ENCODE measurements at regions not wholly inside any gene's neighbourhood (a gene's known extent, or its start where the extent isn't known, plus 50 kb on each side); places are given as distances from the start of the nearest gene placed in this dataset.
"Not testable (repeated sequence)": the region's sequence is repeated elsewhere in the genome, so short reads cannot be mapped to it uniquely, and the experiment has no call there.

GRCh38 chr7:66455432-66455831 lies 173.2 kb upstream of the KCTD7 start:
- not testable (repeated sequence) for H3K9me2 ChIP-seq (ENCODE audit: insufficient read depth); H3K36me3 Mint-ChIP-seq (ENCODE audit: low read depth); H3K27ac Mint-ChIP-seq; H4K20me1 ChIP-seq (replicated peaks; ENCODE audit: insufficient read depth); H3K4me3 Mint-ChIP-seq; H3K27me3 Mint-ChIP-seq (ENCODE audit: insufficient read depth, low read depth, poor library complexity); H3K9me3 Mint-ChIP-seq; H3F3A ChIP-seq (replicated peaks; ENCODE audit: low read depth); H3K4me3 ChIP-seq; H3K4me1 Mint-ChIP-seq; H3K4me2 ChIP-seq; H3K36me3 ChIP-seq (ENCODE audit: insufficient read depth); H2AFZ ChIP-seq; H3K27ac ChIP-seq (ENCODE audit: low read depth); ATAC-seq; H3K27me3 ChIP-seq (ENCODE audit: insufficient read depth); DNase-seq (ENCODE audit: low spot score); H3K4me1 ChIP-seq (ENCODE audit: insufficient read depth); H3K79me2 ChIP-seq (replicated peaks; ENCODE audit: insufficient read depth)

DNA sequence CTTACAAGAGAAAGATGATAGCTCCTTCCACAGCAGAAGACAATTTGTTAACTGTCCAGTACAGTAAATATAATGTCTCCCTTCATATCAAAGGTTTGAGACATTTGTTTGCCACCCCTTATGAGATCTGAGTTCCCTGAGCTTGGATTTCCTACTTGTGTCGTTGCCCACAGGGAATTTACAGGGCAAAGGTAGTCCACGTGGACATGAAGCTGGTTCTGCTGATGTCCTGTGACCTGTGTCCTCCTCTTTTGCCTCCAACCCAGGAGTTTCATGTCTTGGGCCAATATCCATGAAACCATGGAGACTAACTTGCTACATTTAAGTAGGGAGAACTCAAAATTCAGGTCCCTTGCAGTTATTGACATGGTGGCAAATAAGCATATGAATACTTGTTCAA lies 172.2 kb upstream of the KCTD7 start:
- H3K9me3 Mint-ChIP-seq; DNase-seq (ENCODE audit: low spot score); H3K79me2 ChIP-seq (replicated peaks; ENCODE audit: insufficient read depth); H3K4me1 Mint-ChIP-seq; ATAC-seq; H3K27me3 Mint-ChIP-seq (ENCODE audit: insufficient read depth, low read depth, poor library complexity); H3K9me2 ChIP-seq (ENCODE audit: insufficient read depth); H3K36me3 Mint-ChIP-seq (ENCODE audit: low read depth); H2AFZ ChIP-seq; H3K4me1 ChIP-seq (ENCODE audit: insufficient read depth); H4K20me1 ChIP-seq (replicated peaks; ENCODE audit: insufficient read depth); H3F3A ChIP-seq (replicated peaks; ENCODE audit: low read depth); H3K4me2 ChIP-seq; H3K27me3 ChIP-seq (ENCODE audit: insufficient read depth); H3K36me3 ChIP-seq (ENCODE audit: insufficient read depth); H3K4me3 Mint-ChIP-seq; H3K27ac ChIP-seq (ENCODE audit: low read depth); H3K4me3 ChIP-seq; H3K27ac Mint-ChIP-seq: not testable (repeated sequence)

DNA sequence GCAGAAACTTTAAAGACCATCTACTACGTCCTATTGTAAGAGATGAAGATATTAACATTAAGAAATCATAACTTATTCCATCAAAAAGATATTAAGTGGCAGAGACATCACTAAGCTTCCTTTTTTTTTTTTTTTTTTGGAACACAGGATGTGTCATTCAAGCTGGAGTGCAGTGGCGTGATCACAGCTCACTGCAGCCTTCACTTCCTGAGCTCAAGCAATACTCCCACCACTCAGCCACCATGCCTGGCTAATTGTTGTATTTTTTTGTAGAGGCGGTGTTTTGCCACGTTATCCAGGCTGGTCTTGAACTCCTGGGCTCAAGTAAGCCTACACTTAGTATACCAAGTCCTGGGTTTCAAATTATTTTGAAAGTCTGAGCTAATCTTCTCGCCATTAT lies 169.7 kb upstream of the KCTD7 start:
- H3K4me1 Mint-ChIP-seq; H3K9me3 Mint-ChIP-seq; H4K20me1 ChIP-seq (replicated peaks; ENCODE audit: insufficient read depth); H3K27me3 ChIP-seq (ENCODE audit: insufficient read depth); H3F3A ChIP-seq (replicated peaks; ENCODE audit: low read depth); H3K27ac ChIP-seq (ENCODE audit: low read depth); H3K4me3 Mint-ChIP-seq; H2AFZ ChIP-seq; H3K4me1 ChIP-seq (ENCODE audit: insufficient read depth); H3K4me2 ChIP-seq; H3K9me2 ChIP-seq (ENCODE audit: insufficient read depth); ATAC-seq; H3K27ac Mint-ChIP-seq; H3K36me3 Mint-ChIP-seq (ENCODE audit: low read depth); H3K79me2 ChIP-seq (replicated peaks; ENCODE audit: insufficient read depth); DNase-seq (ENCODE audit: low spot score); H3K27me3 Mint-ChIP-seq (ENCODE audit: insufficient read depth, low read depth, poor library complexity); H3K36me3 ChIP-seq (ENCODE audit: insufficient read depth); H3K4me3 ChIP-seq: not testable (repeated sequence)

GRCh38 chr7:66459783-66460413 lies 168.8 kb upstream of the KCTD7 start:
- not testable (repeated sequence) for H3K9me3 Mint-ChIP-seq; H3K79me2 ChIP-seq (replicated peaks; ENCODE audit: insufficient read depth); H3K27ac Mint-ChIP-seq; H3K4me3 Mint-ChIP-seq; H3K4me3 ChIP-seq; H3F3A ChIP-seq (replicated peaks; ENCODE audit: low read depth); H3K27me3 Mint-ChIP-seq (ENCODE audit: insufficient read depth, low read depth, poor library complexity); ATAC-seq; H3K27ac ChIP-seq (ENCODE audit: low read depth); H3K4me2 ChIP-seq; H3K27me3 ChIP-seq (ENCODE audit: insufficient read depth); H2AFZ ChIP-seq; H3K36me3 ChIP-seq (ENCODE audit: insufficient read depth); H3K36me3 Mint-ChIP-seq (ENCODE audit: low read depth); H3K9me2 ChIP-seq (ENCODE audit: insufficient read depth); DNase-seq (ENCODE audit: low spot score); H4K20me1 ChIP-seq (replicated peaks; ENCODE audit: insufficient read depth); H3K4me1 Mint-ChIP-seq; H3K4me1 ChIP-seq (ENCODE audit: insufficient read depth)

- Histone ChIP-seq H4K20me1 (replicated peaks; ENCODE audit: insufficient read depth) (no peaks in the 10 kb centered on the region), H3K9me2 (ENCODE audit: insufficient read depth) (no peaks in the 10 kb centered on the region), H3F3A (replicated peaks; ENCODE audit: low read depth) (no peaks in the 10 kb centered on the region), H3K36me3 (ENCODE audit: insufficient read depth) (no peaks in the 10 kb centered on the region), H2AFZ (no peak overlapping the region), H3K79me2 (replicated peaks; ENCODE audit: insufficient read depth) (no peaks in the 10 kb centered on the region), H3K4me1 (ENCODE audit: insufficient read depth) (no peaks in the 10 kb centered on the region), H3K27ac (ENCODE audit: low read depth) (no peak overlapping the region), H3K27me3 (ENCODE audit: insufficient read depth) (no peaks in the 10 kb centered on the region), H3K4me3 (no peak overlapping the region), H3K4me2 (no peak overlapping the region)
- no peaks in the 10 kb centered on the region for H3K9me3 Mint-ChIP-seq
- peaks cover 4% of the 10 kb centered on the region for H3K27me3 Mint-ChIP-seq (ENCODE audit: insufficient read depth, low read depth, poor library complexity)
- H3K4me3 Mint-ChIP-seq: no peak overlapping the region
- ATAC-seq (no peak), DNase-seq (ENCODE audit: low spot score) (no peak)
- peaks cover 3% of the 10 kb centered on the region; the same call in 2 of the 3 replicates for H3K36me3 Mint-ChIP-seq (ENCODE audit: low read depth)
- H3K4me1 Mint-ChIP-seq: no peaks in the 10 kb centered on the region
- no peak overlapping the region for H3K27ac Mint-ChIP-seq
- no peak for TF ChIP-seq EZH2 (IDR thresholded peaks at IDR 0.05; ENCODE audit: low read depth, unreplicated experiment)
Measured at GRCh38 chr7:66460921-66461361, 167.7 kb upstream of the KCTD7 start.
